NCI-H82 treated with DMSO at 0.1 percent for 48 hours (cell line): ENCODE measurements at regions not wholly inside any gene's neighbourhood (a gene's known extent, or its start where the extent isn't known, plus 50 kb on each side); places are given as distances from the start of the nearest gene placed in this dataset.
"Not testable (repeated sequence)": the region's sequence is repeated elsewhere in the genome, so short reads cannot be mapped to it uniquely, and the experiment has no call there.

Experiments
- DNase-seq: peaks from one replicate; lab custom pipeline; 2025; ENCODE audit not compliant: unreplicated experiment; lab: John Stamatoyannopoulos, UW

DNA sequence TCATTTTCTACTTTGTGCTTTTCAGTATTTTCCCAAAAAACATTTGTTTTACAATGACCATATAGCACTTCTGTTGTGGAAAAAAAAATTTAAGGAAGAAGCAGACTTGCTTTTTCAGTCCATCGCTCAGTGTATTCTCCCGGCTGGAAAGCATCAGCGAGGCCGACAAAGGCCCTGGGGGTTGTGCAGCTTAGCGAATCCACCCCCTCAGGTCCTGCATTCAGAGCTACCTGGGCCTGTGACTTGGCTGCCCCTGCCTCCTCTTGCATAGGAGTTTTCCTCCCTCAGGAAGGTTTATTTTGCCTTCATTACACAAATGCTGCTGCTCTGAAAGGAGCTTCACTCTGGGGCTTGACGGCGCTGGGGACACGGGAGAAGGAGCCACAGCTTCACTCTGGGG lies 244.4 kb upstream of the MGAT5 start:
- DNase-seq, result no peak

DNA sequence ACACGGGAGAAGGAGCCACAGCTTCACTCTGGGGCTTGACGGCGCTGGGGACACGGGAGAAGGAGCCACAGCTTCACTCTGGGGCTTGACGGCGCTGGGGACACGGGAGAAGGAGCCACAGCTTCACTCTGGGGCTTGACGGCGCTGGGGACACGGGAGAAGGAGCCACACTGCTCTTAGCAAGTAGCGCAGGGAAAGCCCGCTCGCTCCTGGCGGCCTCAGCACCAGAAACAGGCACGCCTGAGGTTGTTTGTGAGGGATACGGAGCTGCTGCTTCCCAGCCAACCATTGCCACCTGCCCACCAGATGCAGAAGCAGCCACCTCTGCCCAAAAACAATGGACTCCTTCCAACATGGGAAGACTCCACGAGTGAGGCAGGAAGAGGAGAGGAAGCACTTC lies 244.0 kb upstream of the MGAT5 start:
- not testable (repeated sequence) for DNase-seq

DNA sequence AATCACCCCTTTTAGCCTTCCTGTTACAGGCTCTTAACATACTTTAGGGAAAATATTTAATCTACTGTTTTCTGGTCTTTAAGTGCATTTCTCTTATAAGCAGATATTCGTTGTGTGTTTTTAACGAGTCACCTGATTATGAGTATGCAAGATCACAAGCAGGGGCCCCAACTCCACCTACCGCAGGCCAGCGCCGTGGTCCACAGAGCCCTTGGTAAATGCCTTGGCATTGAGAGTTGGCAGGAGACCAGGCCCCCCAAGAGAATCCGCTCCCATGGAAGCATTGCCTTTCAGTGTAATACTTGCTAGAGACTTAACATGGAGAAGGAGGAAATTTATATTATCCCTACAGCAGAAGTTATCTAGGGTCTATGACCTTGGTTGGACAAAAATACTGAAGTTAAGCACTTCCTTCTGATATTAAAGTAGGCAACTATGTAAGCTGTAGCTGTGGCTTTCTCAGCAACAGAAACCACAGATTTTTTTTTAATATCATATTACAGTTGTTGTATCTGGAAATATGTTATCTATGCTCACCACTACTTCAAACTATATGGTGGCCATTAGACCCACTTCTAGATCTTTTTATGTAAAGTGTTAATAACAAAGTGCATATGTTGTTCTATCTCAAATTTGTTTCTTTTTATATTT lies 241.8 kb upstream of the MGAT5 start:
- DNase-seq, result no peak

DNA sequence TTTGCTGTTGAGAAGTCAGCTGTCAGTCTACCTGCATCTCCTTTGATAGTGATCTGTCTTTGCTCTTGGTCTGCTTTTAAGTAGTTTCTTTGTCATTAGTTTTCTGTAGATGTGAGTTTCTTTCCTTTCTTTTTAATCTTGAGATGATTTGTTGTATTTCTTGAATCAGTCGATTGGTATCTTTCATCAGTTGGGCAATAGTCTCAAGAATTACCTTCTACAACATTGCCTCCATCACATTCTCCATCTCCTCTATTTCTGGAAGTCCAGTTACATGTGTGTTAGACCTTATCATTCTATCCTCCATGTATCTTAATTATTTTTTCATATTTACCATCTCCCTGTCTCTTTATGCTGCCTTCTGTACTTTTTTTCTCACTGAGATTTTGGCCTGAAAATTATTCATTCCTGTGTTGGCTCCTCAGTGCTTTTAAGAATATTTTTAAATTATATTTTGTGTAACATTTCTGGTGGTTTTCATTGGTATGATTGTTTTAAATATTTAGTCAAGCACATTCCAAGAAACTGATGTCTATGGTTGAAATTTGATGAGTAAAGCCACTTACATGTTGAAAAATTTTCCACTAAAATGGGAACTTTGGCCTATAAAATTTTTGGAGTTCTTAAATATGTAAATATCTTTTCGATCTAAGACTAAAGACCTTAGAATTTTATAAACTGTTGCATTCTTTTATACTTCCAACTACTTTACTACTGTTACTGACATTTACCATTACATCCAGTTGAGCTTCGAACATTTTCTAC lies 239.5 kb upstream of the MGAT5 start:
- no peak for DNase-seq

DNA sequence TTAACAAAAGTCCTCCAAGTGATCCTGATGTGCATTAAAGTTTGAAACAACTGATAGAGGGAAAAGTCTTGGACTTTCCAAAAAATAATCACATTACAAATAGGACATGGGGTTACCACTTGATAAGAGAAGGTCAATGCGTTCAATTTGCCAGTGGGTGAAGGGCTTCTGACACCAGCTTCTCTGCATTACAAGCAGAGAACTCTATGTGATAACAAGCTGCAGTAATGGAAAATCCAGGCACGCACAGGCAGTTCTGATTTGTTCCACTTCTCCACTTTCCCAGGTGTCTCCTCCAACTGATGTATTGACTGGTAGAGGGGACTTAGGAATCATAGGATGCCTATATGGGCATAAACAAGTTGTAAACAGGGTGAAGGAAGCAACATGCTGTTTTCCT lies 234.0 kb upstream of the MGAT5 start:
- DNase-seq, result no peak

DNA sequence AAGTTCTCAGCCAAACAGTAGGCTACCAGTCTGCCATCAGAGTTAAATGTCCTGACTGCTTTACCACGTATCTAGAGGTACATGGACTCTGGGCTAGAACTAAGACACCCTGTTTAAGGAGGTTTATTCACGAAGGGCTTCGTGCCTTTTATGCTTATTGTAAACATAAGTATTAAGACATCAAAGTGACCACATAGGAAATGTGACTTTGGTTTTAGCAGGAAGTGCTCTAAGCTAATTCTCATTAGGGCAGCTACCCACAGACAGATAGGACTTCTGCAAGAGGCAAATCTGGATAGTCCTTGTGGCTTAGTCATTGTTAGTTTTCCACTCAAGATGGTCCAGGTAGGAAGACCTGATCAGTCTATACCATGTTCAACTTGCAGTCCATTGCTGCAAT lies 233.3 kb upstream of the MGAT5 start:
- no peak for DNase-seq

DNA sequence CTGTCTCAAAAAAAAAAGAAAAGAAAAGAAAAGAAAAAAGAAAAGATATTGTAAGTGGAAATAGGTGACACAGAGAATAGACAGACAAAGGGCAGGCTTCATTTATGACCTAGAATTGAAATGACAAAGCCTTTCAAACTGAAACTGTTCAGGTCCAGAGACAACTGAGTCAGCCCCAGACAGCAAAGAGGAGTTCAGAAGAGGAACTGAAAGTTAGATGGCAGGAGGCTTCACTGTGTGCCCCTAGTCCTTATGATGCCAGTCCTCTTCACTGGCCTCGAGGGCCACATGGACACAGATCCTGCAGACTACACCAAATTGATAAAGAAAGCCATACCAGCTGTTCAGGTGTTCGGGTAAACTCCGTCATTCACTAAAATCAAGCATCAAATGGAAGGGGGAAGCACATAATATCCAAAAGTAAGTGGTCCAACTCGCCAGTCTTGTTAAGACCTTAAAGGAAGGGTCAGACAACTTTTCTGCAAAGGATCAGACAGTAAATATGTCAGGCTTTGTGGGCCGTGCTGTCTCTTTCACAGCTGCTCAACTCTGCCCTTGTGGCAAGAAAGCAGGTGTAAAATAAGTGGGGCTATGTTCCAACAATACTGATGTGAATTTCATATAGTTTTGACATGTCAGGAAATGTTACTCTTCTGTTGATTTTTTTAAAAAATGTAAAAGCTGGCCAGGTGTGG lies 231.9 kb upstream of the MGAT5 start:
- DNase-seq, result no peak

DNA sequence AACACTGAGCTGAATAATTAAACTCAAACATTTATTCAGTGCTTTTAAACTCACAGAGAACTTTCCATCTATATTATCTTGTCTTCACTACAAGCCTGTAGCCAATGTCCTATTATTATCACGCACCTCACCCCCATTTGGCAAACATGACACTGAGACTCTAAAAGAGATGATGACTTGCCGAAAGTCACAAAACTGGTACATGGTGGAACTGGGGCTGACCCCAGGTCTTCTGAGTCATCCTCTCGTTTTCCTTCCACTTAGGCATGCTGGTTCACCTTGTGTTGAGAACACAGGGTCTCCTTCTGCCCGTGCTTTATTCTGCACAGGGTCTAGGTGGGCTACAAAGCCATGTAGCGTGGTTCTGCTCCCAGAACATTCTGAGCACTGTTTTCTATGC lies 230.0 kb upstream of the MGAT5 start:
- DNase-seq, result no peak

DNA sequence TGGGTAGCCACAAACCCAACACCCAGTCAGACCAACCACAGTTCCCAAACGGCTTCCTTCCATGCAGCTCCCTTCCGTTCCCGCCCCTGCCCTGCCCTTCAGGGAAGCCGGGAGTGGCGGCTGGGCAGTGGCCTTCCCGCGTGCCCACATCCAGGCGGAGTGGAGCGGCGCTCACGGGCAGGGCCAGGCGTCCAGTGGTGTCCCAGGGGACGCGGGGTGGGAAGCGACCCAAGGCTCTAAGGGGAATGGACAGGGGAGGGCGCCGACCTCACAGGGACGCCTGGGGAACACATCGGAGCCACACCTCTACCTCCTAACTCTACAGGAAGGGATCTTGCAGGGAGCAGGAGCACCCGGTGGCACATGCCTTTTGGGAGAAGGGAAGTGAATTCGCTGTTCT lies 225.9 kb upstream of the MGAT5 start:
- no peak for DNase-seq

DNA sequence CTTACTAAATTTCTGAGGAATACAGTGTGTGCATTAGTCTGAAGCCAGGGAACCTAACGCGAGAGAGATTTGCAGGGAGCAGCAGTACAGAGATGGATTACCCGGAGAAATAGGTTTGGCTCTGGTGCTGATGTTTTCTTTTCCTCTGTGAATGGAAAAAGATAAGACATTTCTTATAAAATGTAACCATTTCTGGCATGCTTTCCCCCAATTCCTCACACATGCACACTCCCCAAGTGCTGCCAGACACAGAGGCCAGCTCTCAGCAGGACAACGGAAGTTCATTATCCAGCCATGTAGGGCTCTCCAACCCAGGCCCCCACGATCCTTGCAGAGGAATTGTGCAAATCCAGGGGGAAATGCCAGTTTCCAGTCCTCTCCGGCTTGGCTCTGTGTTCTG lies 224.5 kb upstream of the MGAT5 start:
- no peak for DNase-seq

DNA sequence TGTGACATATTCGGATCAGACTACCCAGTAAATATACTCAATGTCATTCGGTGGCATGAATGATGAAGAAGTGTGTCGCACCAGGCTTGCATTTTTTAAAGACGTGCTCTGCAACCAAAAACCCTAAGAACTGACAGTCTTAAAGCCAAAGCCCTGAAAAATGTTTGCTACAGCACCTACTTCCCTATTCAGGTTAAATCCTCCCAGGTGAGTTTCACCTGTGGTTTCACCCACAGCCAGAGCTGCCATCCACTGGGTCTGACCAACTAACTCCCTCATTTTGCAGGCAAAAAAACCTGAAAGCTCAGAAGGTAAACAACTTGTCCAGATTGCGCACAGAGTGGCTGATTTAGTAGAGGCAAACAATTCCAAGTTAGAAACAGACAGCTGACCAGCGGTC lies 222.3 kb upstream of the MGAT5 start:
- DNase-seq, result no peak

DNA sequence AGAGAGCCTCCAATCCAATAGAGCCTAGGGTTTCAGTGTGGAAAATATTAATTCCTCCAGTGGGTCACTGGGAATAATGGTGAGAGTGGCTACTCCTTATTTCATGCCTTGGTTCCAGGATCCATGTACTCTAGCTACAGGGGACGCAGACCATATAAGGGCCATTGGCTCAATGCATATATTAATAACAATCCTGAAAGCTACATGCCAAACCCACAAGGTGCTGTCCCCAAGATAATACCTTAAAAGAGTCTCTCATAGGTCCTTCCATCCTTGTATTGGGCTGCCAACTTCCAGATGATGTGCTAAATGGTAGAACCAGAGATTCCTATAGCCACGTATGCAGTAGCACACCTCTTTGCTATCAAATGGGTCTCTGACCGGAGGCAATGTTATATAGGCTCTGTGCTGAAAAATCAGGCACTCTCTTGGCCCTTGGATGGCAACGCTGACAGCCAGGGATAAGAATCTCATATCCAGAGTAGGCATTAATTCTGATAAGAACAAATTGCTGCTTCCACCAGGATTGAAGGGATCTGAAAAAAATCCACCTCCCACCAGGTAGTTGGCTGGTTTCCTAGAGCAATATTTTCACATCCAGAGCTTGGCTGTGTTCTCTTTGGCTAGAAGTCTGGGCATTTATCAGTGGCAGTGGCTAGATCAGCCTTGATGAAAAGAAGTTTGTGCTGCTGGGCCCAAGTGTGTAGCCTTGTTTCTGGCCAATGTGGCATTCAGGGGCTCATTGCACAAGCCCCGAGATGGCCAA lies 218.1 kb upstream of the MGAT5 start:
- no peak for DNase-seq

DNA sequence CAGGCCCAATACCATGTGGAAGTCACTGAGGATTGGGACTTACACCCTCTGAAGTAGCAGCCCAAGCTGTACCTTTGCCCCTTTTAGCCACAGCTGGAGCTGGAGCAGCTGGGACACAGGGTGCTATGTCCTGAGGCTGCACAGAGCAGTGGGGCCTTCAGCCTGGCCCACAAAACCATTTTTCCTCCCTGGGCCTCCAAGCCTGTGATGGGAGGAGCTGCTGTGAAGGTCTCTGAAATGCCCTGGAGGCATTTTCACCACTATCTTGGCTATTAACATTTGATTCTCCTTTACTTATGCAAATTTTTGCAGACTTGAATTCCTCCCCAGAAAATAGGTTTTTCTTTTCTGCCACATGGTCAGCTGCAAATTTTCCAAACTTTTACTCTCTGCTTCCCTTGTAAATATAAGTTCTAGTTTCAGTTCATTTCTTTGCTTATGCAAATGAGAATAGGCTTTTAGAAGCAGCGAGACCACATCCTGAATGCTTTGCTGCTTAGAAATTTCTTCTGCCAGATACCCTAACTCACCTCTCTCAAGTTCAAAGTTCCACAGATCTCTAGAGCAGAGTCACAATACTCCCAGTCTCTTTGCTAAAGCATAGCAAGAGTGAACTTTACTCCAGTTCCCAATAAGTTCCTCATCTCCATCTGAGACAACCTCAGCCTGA lies 213.8 kb upstream of the MGAT5 start:
- DNase-seq, result no peak

DNA sequence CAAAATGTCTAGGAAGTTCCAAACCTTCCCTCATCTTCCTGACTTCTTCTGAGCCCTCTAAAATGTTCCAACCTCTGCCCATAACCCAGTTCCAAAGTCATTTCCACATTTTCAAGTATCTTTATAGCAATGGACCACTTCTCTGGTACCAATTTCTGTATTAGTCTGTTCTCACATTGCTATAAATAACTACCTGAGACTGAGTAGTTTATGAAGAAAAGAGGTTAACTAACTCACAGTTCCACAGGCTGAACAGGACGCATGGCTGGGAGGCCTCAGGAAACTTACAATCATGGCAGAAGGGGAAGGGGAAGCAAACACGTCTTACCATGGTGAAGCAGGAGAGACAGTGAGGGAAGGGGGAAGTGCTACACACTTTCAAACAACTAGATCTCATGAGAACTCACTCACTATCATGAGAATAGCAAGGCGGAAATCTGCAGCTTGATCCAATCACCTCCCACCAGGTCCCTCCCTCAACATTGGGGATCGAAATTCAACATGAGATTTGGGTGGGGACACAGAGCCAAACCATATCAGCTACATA lies 213.2 kb upstream of the MGAT5 start:
- not testable (repeated sequence) for DNase-seq

DNA sequence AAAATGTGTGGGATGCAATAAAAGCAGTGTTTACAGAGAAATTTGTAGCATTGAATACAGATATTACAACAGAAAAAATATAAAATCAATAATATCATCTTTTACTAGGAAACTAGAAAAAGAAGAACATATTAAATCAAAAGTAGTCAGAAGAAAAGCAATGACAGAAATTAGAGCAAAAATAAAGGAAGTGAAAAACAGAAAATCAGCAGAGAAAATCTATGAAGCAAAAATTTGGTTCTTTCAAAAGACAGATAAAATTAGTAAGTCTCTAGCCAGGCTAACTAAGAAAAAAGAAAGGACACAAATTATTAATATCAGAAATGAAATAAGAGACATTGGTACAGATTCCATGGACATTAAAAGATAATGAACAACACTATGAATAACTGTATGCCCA lies 212.0 kb upstream of the MGAT5 start:
- no peak for DNase-seq

DNA sequence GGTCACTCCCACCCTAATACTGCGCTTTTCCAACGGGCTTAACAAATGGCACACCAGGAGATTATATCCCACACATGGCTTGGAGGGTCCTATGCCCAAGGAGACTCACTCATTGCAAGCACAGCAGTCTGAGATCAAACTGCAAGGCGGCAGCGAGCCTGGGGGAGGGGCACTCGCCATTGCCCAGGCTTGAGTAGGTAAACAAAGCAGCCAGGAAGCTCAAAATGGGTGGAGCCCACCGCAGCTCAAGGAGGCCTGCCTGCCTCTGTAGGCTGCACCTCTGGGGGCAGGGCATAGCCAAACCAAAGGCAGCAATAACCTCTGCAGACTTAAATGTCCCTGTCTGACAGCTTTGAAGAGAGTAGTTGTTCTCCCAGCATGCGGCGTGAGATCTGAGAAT lies 210.8 kb upstream of the MGAT5 start:
- not testable (repeated sequence) for DNase-seq

DNA sequence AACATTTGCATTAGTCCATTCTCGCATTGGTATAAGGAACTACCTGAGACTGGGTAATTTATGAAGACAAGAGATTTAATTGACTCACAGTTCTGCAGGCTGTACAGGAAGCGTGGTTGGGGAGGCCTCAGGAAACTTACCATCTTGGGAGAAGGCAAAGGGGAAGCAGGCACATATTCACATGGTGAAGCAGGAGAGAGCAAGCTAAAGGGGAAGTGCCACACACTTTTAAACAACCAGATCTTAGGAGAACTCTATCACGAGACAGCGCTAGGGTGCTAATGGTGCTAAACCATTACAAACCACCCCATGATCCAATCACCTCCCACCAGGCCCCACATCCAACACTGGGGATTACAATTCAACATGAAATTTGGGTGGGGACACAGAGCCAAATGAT lies 201.7 kb upstream of the MGAT5 start:
- DNase-seq, result no peak

DNA sequence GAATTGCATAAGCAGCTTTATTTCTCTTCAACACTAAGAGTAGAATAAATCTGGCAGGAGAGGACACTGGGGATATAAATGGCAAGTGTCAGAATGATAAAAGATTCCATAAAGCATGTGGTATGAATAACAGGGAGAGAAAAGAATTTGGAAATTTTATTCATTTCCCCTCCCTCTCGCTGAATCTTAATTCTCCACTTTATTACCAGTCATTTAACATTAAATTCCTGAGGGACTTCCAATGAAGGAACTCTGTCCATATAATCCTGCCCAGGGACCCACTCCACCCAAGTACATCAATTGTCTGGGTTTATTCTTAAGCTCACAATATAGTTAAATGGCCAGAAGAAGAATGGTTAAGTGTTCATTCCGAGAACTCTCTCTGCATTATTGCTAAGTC lies 197.7 kb upstream of the MGAT5 start:
- no peak for DNase-seq

DNA sequence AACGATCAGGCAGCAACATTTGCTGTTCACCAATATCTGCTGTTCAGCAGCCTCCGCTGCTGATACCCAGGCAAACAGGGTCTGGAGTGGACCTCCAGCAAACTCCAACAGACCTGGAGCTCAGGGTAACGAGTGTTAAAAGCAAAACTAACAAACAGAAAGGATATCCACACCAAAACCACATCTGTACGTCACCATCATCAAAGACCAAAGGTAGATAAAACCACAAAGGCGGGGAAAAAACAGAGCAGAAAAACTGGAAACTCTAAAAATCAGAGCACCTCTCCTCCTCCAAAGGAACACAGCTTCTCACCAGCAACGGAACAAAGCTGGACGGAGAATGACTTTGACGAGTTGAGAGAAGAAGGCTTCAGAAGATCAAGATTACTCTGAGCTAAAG lies 192.8 kb upstream of the MGAT5 start:
- DNase-seq, result not testable (repeated sequence)

DNA sequence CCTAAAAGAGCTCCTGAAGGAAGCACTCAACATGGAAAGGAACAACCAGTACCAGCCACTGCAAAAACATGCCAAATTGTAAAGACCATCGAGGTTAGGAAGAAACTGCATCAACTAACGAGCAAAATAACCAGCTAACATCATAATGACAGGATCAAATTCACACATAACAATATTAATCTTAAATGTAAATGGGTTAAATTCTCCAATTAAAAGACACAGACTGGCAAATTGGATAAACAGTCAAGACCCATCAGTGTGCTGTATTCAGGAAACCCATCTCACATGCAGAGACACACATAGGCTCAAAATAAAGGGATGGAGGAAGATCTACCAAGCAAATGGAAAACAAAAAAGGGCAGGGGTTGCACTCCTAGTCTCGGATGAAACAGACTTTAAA lies 191.6 kb upstream of the MGAT5 start:
- DNase-seq, result not testable (repeated sequence)

DNA sequence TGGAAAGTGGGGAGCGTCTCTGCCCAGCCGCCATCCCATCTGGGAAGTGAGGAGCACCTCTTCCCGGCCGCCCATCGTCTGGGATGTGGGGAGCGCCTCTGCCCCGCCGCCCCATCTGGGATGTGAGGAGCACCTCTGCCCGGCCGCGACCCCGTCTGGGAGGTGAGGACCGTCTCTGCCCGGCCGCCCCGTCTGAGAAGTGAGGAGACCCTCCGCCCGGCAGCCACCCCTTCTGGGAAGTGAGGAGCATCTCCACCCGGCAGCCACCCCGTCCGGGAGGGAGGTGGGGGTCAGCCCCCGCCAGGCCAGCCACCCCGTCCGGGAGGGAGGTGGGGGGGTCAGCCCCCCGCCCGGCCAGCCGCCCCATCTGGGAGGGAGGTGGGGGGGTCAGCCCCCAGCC lies 190.0 kb upstream of the MGAT5 start:
- not testable (repeated sequence) for DNase-seq
